ENCODE measurements at regions not wholly inside any gene's neighbourhood (a gene's known extent, or its start where the extent isn't known, plus 50 kb on each side); places are given as distances from the start of the nearest gene placed in this dataset.

- H4K20me1 ChIP-seq (replicated peaks; ENCODE audit: control insufficient read depth, extremely low read depth, insufficient read depth, low read length) = no peaks in the 10 kb centered on the region
- no peaks in the 10 kb centered on the region for H3K4me1 ChIP-seq (ENCODE audit: control insufficient read depth, extremely low read depth, insufficient read depth, low read length)
- no peaks in the 10 kb centered on the region for H3K9me3 ChIP-seq (replicated peaks; ENCODE audit: control insufficient read depth, insufficient read depth, low read length)
- H3K4me2 ChIP-seq (ENCODE audit: insufficient read depth, low read length) = no peak overlapping the region
- no peak for TF ChIP-seq FOS (IDR thresholded peaks at IDR 0.05; ENCODE audit: borderline replicate concordance, insufficient read depth, low read length)
- TF ChIP-seq POLR2AphosphoS5 (IDR thresholded peaks at IDR 0.05; ENCODE audit: insufficient read depth, low read depth, low read length) = no peak
- TF ChIP-seq JUN (IDR thresholded peaks at IDR 0.05; ENCODE audit: borderline replicate concordance, insufficient read depth, insufficient read length, low read depth) = no peak
- no peak for TF ChIP-seq MYC (IDR thresholded peaks at IDR 0.05; ENCODE audit: low read depth, low read length)
- TF ChIP-seq EZH2 (IDR thresholded peaks at IDR 0.05; ENCODE audit: borderline replicate concordance, low read depth, low read length, severe bottlenecking) = no peak
- TF ChIP-seq GATA2 (IDR thresholded peaks at IDR 0.05; ENCODE audit: insufficient read depth, insufficient read length, low read depth, low read length) = no peak
- no peak for TF ChIP-seq POLR2A (IDR thresholded peaks at IDR 0.05; ENCODE audit: low read depth, low read length)
- DNase-seq (ENCODE audit: low read depth, low spot score) (no peak), FAIRE-seq (no peak)
- no peak overlapping the region for H3K9ac ChIP-seq (replicated peaks; ENCODE audit: extremely low read depth, insufficient read depth, low read length)
- no peak overlapping the region for H2AFZ ChIP-seq (ENCODE audit: low read depth, low read length)
- H3K79me2 ChIP-seq (ENCODE audit: control insufficient read depth, insufficient read depth, low read length) = no peaks in the 10 kb centered on the region
- no TSS peak for BruUV-seq (replicated peaks)
- ChIA-PET POLR2A (no interaction called here), CTCF (no interaction called here)
- dilution Hi-C loops (cut with MboI; ENCODE audit: extremely low pct_ligation_motif_present, low sequenced_read_pairs) (no loop called here), intact Hi-C loops (cut with micrococcal nuclease) (no loop called here)
- no peaks in the 10 kb centered on the region for H3K36me3 ChIP-seq (ENCODE audit: control insufficient read depth in 2 of 2, extremely low read depth in 1 of 2, insufficient read depth in 2 of 2, low read length in 2 of 2)
- H3K9me1 ChIP-seq (replicated peaks; ENCODE audit: control insufficient read depth, extremely low read depth, insufficient read depth, low read length) = no peaks in the 10 kb centered on the region
- H3K4me3 ChIP-seq (replicated peaks in 1 of 3; ENCODE audit: insufficient read depth in 1 of 3, low read depth in 1 of 3, low read length in 3 of 3) = no peak overlapping the region
- H3K27ac ChIP-seq (ENCODE audit: insufficient read depth, low read depth, low read length) = no peak overlapping the region
- no peaks in the 10 kb centered on the region for H3K27me3 ChIP-seq (ENCODE audit: control insufficient read depth in 2 of 2, insufficient read depth in 2 of 2, low read length in 2 of 2)
Measured at GRCh38 chr7:88597941-88598425, 161.5 kb upstream of the ZNF804B start.

DNA sequence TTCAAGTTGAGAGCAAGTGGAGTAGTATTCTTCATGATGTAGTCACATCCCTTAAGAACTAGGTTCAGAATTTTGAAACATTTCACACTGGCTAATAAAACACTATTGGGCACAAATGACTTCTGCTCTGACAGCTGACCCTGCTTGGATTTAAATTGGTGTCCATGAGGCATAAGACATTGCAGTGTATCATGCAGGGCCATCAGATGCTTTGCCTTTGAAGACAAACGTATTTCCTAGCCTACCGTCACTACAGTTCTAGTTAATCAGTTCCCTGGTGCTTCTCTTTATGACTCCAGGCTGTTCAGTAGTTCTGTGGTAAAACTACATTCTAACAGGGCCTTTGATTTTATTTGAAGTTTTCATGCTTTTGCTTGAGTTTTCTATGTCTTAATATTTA is 168.5 kb upstream of the ZNF804B start:
- dilution Hi-C loops (cut with MboI; ENCODE audit: extremely low pct_ligation_motif_present, low sequenced_read_pairs) (no loop called here), intact Hi-C loops (cut with micrococcal nuclease) (no loop called here)
- Histone ChIP-seq H3K36me3 (ENCODE audit: control insufficient read depth in 2 of 2, extremely low read depth in 1 of 2, insufficient read depth in 2 of 2, low read length in 2 of 2) (no peaks in the 10 kb centered on the region), H3K27ac (ENCODE audit: insufficient read depth, low read depth, low read length) (no peak overlapping the region), H3K9me1 (replicated peaks; ENCODE audit: control insufficient read depth, extremely low read depth, insufficient read depth, low read length) (no peaks in the 10 kb centered on the region), H3K4me2 (ENCODE audit: insufficient read depth, low read length) (no peak overlapping the region), H3K9ac (replicated peaks; ENCODE audit: extremely low read depth, insufficient read depth, low read length) (no peak overlapping the region), H3K79me2 (ENCODE audit: control insufficient read depth, insufficient read depth, low read length) (no peaks in the 10 kb centered on the region), H3K4me1 (ENCODE audit: control insufficient read depth, extremely low read depth, insufficient read depth, low read length) (no peaks in the 10 kb centered on the region), H3K27me3 (ENCODE audit: control insufficient read depth in 2 of 2, insufficient read depth in 2 of 2, low read length in 2 of 2) (no peaks in the 10 kb centered on the region), H3K9me3 (replicated peaks; ENCODE audit: control insufficient read depth, insufficient read depth, low read length) (no peaks in the 10 kb centered on the region), H4K20me1 (replicated peaks; ENCODE audit: control insufficient read depth, extremely low read depth, insufficient read depth, low read length) (no peaks in the 10 kb centered on the region), H3K4me3 (replicated peaks in 1 of 3; ENCODE audit: insufficient read depth in 1 of 3, low read depth in 1 of 3, low read length in 3 of 3) (no peak overlapping the region), H2AFZ (ENCODE audit: low read depth, low read length) (no peak overlapping the region)
- TF ChIP-seq POLR2A (IDR thresholded peaks at IDR 0.05; ENCODE audit: low read depth, low read length) = no peak
- TF ChIP-seq, protein P1, sequence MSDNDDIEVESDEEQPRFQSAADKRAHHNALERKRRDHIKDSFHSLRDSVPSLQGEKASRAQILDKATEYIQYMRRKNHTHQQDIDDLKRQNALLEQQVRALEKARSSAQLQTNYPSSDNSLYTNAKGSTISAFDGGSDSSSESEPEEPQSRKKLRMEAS (IDR thresholded peaks at IDR 0.05; ENCODE audit: insufficient read depth, insufficient read length) = no peak
- no peak for TF ChIP-seq CTCF (IDR thresholded peaks at IDR 0.05; ENCODE audit: extremely low read depth in 1 of 2, insufficient read depth in 1 of 2, low read depth in 1 of 2, low read length in 2 of 2)
- no peak for TF ChIP-seq JUN (IDR thresholded peaks at IDR 0.05; ENCODE audit: borderline replicate concordance, insufficient read depth, insufficient read length, low read depth)
- no peak for TF ChIP-seq GATA2 (IDR thresholded peaks at IDR 0.05; ENCODE audit: insufficient read depth, insufficient read length, low read depth, low read length)
- TF ChIP-seq EZH2 (IDR thresholded peaks at IDR 0.05; ENCODE audit: borderline replicate concordance, low read depth, low read length, severe bottlenecking) = no peak
- TF ChIP-seq MYC (IDR thresholded peaks at IDR 0.05; ENCODE audit: low read depth, low read length) = no peak
- TF ChIP-seq FOS (IDR thresholded peaks at IDR 0.05; ENCODE audit: borderline replicate concordance, insufficient read depth, low read length) = no peak
- TF ChIP-seq POLR2AphosphoS5 (IDR thresholded peaks at IDR 0.05; ENCODE audit: insufficient read depth, low read depth, low read length) = no peak
- DNase-seq (ENCODE audit: low read depth, low spot score) (no peak), FAIRE-seq (no peak)
- BruUV-seq (replicated peaks) = no TSS peak
- ChIA-PET CTCF (no interaction called here), POLR2A (no interaction called here)
